ENCODE measurements at regions not wholly inside any gene's neighbourhood (a gene's known extent, or its start where the extent isn't known, plus 50 kb on each side); places are given as distances from the start of the nearest gene placed in this dataset.

DNA sequence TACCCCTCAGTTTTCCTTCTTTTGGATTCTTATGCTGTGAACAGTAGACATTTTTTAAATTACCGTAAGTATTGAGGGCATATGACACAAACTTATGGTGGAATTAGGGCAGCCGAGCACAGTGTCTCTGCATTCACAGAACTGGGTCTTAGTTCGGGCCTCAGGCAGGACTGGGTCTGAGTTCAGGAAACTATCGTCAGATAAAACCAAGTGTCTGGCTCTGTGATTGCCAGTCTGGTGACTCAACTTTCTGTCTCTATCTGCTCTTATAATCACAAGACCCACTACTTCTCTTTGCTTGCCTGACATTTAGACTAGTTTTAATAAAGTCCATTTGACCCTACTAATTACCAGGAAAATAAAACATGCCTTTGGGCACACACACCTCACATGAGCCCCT, 146.2 kb downstream of the LMLN start:
- H3K14ac ChIP-seq (ENCODE audit: low read length): no peak overlapping the region
- no peak overlapping the region for H2BK15ac ChIP-seq (ENCODE audit: low read length)
- WGBS, 2 donors (ENCODE audit: extremely low coverage in 2 of 2, insufficient read length in 2 of 2, insufficient replicate concordance in 1 of 2): no CpG with 5 or more reads among the region's 4 CpGs
- peaks cover 0 to 16% (median 0%) of the 10 kb centered on the region in 3 experiments for H3K27me3 ChIP-seq (ENCODE audit: control insufficient read depth in 3 of 3, insufficient read depth in 3 of 3, low read depth in 1 of 3, low read length in 3 of 3)
- no peak overlapping the region for H3K9ac ChIP-seq (ENCODE audit: low read depth, low read length, poor library complexity)
- H2BK5ac ChIP-seq (ENCODE audit: low read length): no peak overlapping the region
- DNase-seq (ENCODE audit: low spot score): no peak
- H3K4me1 ChIP-seq (ENCODE audit: control insufficient read depth in 2 of 2, insufficient read depth in 1 of 2, low read depth in 1 of 2, low read length in 2 of 2): peaks cover 2% of the 10 kb centered on the region in 2 donors
- no peaks in the 10 kb centered on the region for H3K36me3 ChIP-seq (replicated peaks in 1 of 2; ENCODE audit: control insufficient read depth in 2 of 2, insufficient read depth in 2 of 2, low read length in 2 of 2)
- H3K9me3 ChIP-seq (replicated peaks in 1 of 2; ENCODE audit: control insufficient read depth in 2 of 2, insufficient read depth in 1 of 2, low read depth in 1 of 2, low read length in 2 of 2): no peaks in the 10 kb centered on the region
- no peak overlapping the region for H2BK120ac ChIP-seq (ENCODE audit: low read depth, low read length)
- no peak overlapping the region for H2BK12ac ChIP-seq (ENCODE audit: low read length)
- no peak overlapping the region for H3K27ac ChIP-seq (replicated peaks; ENCODE audit: low read length)
- H2AFZ ChIP-seq (ENCODE audit: low read length): no peak overlapping the region
- no peak overlapping the region for H2AK5ac ChIP-seq (ENCODE audit: low read depth, low read length)
- no peak overlapping the region for H3K18ac ChIP-seq (ENCODE audit: low read length)
- H3K4ac ChIP-seq (ENCODE audit: low read length): no peak overlapping the region
- H3K79me1 ChIP-seq (ENCODE audit: low read depth, low read length): no peaks in the 10 kb centered on the region
- no peak overlapping the region for H3K4me3 ChIP-seq (ENCODE audit: low read length in 2 of 2)
- H3K23ac ChIP-seq (ENCODE audit: low read depth, low read length, poor library complexity): no peak overlapping the region
- H4K8ac ChIP-seq (ENCODE audit: low read depth, low read length): no peak overlapping the region
- no peak overlapping the region for H3K4me2 ChIP-seq (ENCODE audit: insufficient read depth, low read length, poor library complexity, severe bottlenecking)
- no peak overlapping the region for H4K91ac ChIP-seq (ENCODE audit: low read depth, low read length, poor library complexity)

DNA sequence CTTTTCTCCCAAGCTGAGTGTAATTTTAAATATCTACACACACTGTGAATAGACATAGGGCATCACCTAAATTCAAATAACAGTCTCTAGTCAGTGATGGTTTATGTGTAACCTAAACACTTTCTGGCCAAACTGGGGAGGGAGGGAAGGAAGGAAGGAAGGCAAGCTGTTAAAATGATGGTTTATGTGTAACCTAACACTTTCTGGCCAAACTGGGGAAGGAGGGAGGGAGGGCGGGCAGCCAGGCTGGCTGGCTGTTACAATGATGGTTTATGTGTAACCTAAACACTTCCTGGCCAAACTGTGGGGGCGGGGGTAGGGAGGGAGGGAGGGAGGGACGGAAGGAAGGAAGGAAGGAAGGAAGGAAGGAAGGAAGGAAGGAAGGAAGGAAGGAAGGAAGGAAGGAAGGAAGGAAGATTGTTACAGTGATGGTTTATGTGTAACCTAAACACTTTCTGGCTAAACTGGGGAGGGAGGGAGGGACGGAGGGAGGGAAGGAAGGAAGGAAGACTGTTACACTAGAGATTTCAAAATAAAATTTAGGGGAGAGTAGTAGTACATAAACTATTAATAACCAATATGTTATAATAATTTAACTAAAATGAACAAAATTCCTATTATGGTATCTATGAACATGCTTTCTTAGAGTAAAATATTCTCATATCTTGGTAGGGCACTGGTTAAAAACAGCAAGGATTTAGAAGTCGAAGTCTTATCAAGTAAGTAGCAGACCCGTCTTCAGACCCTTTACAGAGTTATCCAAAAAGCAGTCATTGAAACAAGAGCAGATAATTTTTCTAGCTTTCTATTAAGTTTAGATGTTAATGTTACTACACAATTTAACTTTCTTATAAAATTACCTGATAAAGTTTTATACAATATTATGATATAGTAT, 148.1 kb downstream of the LMLN start:
- no peak overlapping the region for H3K4me2 ChIP-seq (ENCODE audit: insufficient read depth, low read length, poor library complexity, severe bottlenecking)
- no peak overlapping the region for H4K91ac ChIP-seq (ENCODE audit: low read depth, low read length, poor library complexity)
- H2AFZ ChIP-seq (ENCODE audit: low read length): peak overlapping the region; percentile 47
- no peak overlapping the region for H2BK5ac ChIP-seq (ENCODE audit: low read length)
- no CpG with 5 or more reads among the region's 6 CpGs for WGBS, 2 donors (ENCODE audit: extremely low coverage in 2 of 2, insufficient read length in 2 of 2, insufficient replicate concordance in 1 of 2)
- H2AK5ac ChIP-seq (ENCODE audit: low read depth, low read length): no peak overlapping the region
- H3K23ac ChIP-seq (ENCODE audit: low read depth, low read length, poor library complexity): no peak overlapping the region
- peaks cover 2 to 3% of the 10 kb centered on the region in 2 donors for H3K4me1 ChIP-seq (ENCODE audit: control insufficient read depth in 2 of 2, insufficient read depth in 1 of 2, low read depth in 1 of 2, low read length in 2 of 2)
- no peak overlapping the region for H4K8ac ChIP-seq (ENCODE audit: low read depth, low read length)
- no peak overlapping the region for H3K14ac ChIP-seq (ENCODE audit: low read length)
- no peak overlapping the region for H3K27ac ChIP-seq (replicated peaks; ENCODE audit: low read length)
- no peak overlapping the region for H2BK12ac ChIP-seq (ENCODE audit: low read length)
- H3K79me1 ChIP-seq (ENCODE audit: low read depth, low read length): no peaks in the 10 kb centered on the region
- no peak overlapping the region for H2BK15ac ChIP-seq (ENCODE audit: low read length)
- no peak overlapping the region for H2BK120ac ChIP-seq (ENCODE audit: low read depth, low read length)
- H3K9ac ChIP-seq (ENCODE audit: low read depth, low read length, poor library complexity): no peak overlapping the region
- H3K4ac ChIP-seq (ENCODE audit: low read length): no peak overlapping the region
- H3K18ac ChIP-seq (ENCODE audit: low read length): no peak overlapping the region
- no peak overlapping the region for H3K4me3 ChIP-seq (ENCODE audit: low read length in 2 of 2)
- H3K36me3 ChIP-seq (replicated peaks in 1 of 2; ENCODE audit: control insufficient read depth in 2 of 2, insufficient read depth in 2 of 2, low read length in 2 of 2): no peaks in the 10 kb centered on the region
- H3K9me3 ChIP-seq (replicated peaks in 1 of 2; ENCODE audit: control insufficient read depth in 2 of 2, insufficient read depth in 1 of 2, low read depth in 1 of 2, low read length in 2 of 2): peaks cover 0 to 3% of the 10 kb centered on the region in 2 donors
- no peak for DNase-seq (ENCODE audit: low spot score)
- H3K27me3 ChIP-seq (ENCODE audit: control insufficient read depth in 3 of 3, insufficient read depth in 3 of 3, low read depth in 1 of 3, low read length in 3 of 3): peaks cover 2 to 34% (median 3%) of the 10 kb centered on the region in 3 experiments

DNA sequence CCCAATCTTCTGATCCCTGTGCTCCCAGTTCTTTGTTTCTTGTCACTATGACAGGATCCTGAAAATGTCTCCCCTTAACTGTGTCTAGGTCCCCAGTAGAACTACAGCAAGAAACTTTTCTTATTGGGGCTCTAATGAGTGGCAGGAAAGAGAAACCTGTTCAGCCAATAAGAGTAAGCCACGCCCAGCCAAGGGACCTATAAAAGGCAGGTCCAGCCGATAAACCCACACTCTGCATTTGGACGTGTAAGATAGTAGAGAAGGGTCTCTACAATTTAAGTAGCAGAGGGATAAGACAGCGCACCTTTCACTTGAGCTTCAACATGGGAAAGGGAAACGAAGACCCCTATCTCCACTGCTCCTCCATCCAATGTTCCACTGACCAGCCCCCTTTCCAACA, 149.9 kb downstream of the LMLN start:
- Histone ChIP-seq H3K79me1 (ENCODE audit: low read depth, low read length) (no peaks in the 10 kb centered on the region), H3K4me3 (ENCODE audit: low read length in 2 of 2) (no peak overlapping the region), H2AFZ (ENCODE audit: low read length) (no peak overlapping the region), H3K4me2 (ENCODE audit: insufficient read depth, low read length, poor library complexity, severe bottlenecking) (no peak overlapping the region), H4K91ac (ENCODE audit: low read depth, low read length, poor library complexity) (no peak overlapping the region), H3K9ac (ENCODE audit: low read depth, low read length, poor library complexity) (no peak overlapping the region), H3K27me3 (ENCODE audit: control insufficient read depth in 3 of 3, insufficient read depth in 3 of 3, low read depth in 1 of 3, low read length in 3 of 3) (peaks cover 8 to 51% (median 19%) of the 10 kb centered on the region in 3 experiments), H3K27ac (replicated peaks; ENCODE audit: low read length) (no peak overlapping the region), H2BK5ac (ENCODE audit: low read length) (no peak overlapping the region), H3K23ac (ENCODE audit: low read depth, low read length, poor library complexity) (no peak overlapping the region), H3K14ac (ENCODE audit: low read length) (no peak overlapping the region), H2BK15ac (ENCODE audit: low read length) (no peak overlapping the region), H3K36me3 (replicated peaks in 1 of 2; ENCODE audit: control insufficient read depth in 2 of 2, insufficient read depth in 2 of 2, low read length in 2 of 2) (no peaks in the 10 kb centered on the region), H3K18ac (ENCODE audit: low read length) (no peak overlapping the region), H3K4me1 (ENCODE audit: control insufficient read depth in 2 of 2, insufficient read depth in 1 of 2, low read depth in 1 of 2, low read length in 2 of 2) (peaks cover 2 to 3% of the 10 kb centered on the region in 2 donors), H2BK120ac (ENCODE audit: low read depth, low read length) (no peak overlapping the region), H3K4ac (ENCODE audit: low read length) (no peak overlapping the region), H2BK12ac (ENCODE audit: low read length) (no peak overlapping the region), H2AK5ac (ENCODE audit: low read depth, low read length) (no peak overlapping the region), H4K8ac (ENCODE audit: low read depth, low read length) (no peak overlapping the region), H3K9me3 (replicated peaks in 1 of 2; ENCODE audit: control insufficient read depth in 2 of 2, insufficient read depth in 1 of 2, low read depth in 1 of 2, low read length in 2 of 2) (peaks cover 0 to 3% of the 10 kb centered on the region in 2 donors)
- no peak for DNase-seq (ENCODE audit: low spot score)
- no CpG with 5 or more reads among the region's 5 CpGs for WGBS, 2 donors (ENCODE audit: extremely low coverage in 2 of 2, insufficient read length in 2 of 2, insufficient replicate concordance in 1 of 2)

DNA sequence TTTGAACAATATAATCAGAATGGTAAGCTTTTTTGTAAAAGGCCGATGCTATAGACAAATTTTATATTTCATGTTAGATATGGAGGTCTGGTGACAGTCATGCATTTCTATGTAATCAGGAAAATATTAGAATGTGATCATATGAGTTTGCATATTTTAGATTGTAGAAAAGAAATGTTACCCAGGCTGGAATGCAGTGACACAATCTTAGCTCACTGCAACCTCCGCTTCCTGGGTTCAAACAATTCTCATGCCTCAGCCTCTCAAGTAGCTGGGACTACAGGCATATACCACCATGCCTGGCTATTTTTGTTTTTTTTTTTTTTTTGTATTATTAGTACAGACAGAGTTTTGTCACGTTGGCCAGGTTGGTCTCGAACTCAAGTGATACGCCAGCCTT, 152.0 kb downstream of the LMLN start:
- Histone ChIP-seq H4K8ac (ENCODE audit: low read depth, low read length) (no peak overlapping the region), H3K27me3 (ENCODE audit: control insufficient read depth in 3 of 3, insufficient read depth in 3 of 3, low read depth in 1 of 3, low read length in 3 of 3) (peaks cover 8 to 68% (median 19%) of the 10 kb centered on the region in 3 experiments), H3K14ac (ENCODE audit: low read length) (no peak overlapping the region), H3K4me3 (ENCODE audit: low read length in 2 of 2) (no peak overlapping the region), H2BK12ac (ENCODE audit: low read length) (no peak overlapping the region), H2BK5ac (ENCODE audit: low read length) (no peak overlapping the region), H3K4me2 (ENCODE audit: insufficient read depth, low read length, poor library complexity, severe bottlenecking) (no peak overlapping the region), H3K36me3 (replicated peaks in 1 of 2; ENCODE audit: control insufficient read depth in 2 of 2, insufficient read depth in 2 of 2, low read length in 2 of 2) (no peaks in the 10 kb centered on the region), H4K91ac (ENCODE audit: low read depth, low read length, poor library complexity) (no peak overlapping the region), H3K4me1 (ENCODE audit: control insufficient read depth in 2 of 2, insufficient read depth in 1 of 2, low read depth in 1 of 2, low read length in 2 of 2) (peaks cover 2 to 3% of the 10 kb centered on the region in 2 donors), H3K27ac (replicated peaks; ENCODE audit: low read length) (no peak overlapping the region), H2BK15ac (ENCODE audit: low read length) (no peak overlapping the region), H2AK5ac (ENCODE audit: low read depth, low read length) (no peak overlapping the region), H3K79me1 (ENCODE audit: low read depth, low read length) (no peaks in the 10 kb centered on the region), H2BK120ac (ENCODE audit: low read depth, low read length) (no peak overlapping the region), H3K18ac (ENCODE audit: low read length) (no peak overlapping the region), H2AFZ (ENCODE audit: low read length) (no peak overlapping the region), H3K9me3 (replicated peaks in 1 of 2; ENCODE audit: control insufficient read depth in 2 of 2, insufficient read depth in 1 of 2, low read depth in 1 of 2, low read length in 2 of 2) (peaks cover 0 to 3% of the 10 kb centered on the region in 2 donors), H3K23ac (ENCODE audit: low read depth, low read length, poor library complexity) (no peak overlapping the region), H3K9ac (ENCODE audit: low read depth, low read length, poor library complexity) (no peak overlapping the region), H3K4ac (ENCODE audit: low read length) (no peak overlapping the region)
- WGBS, 2 donors (ENCODE audit: extremely low coverage in 2 of 2, insufficient read length in 2 of 2, insufficient replicate concordance in 1 of 2): no CpG with 5 or more reads among the region's 5 CpGs
- no peak for DNase-seq (ENCODE audit: low spot score)
